Fibroblast of villous mesenchyme (primary cell): ENCODE measurements at regions not wholly inside any gene's neighbourhood (a gene's known extent, or its start where the extent isn't known, plus 50 kb on each side); places are given as distances from the start of the nearest gene placed in this dataset.

Experiments used
- DNase-seq: peaks from one replicate; pipeline ENCODE4 v3.0.0-alpha.2; 2010; ENCODE audit warnings: low read depth
- H3K4me3 ChIP-seq: 2 replicates; pipeline ENCODE4 v1.5.1; 2011; ENCODE audit warnings: low read depth, mild to moderate bottlenecking, low read length
- TF ChIP-seq, protein P1 (sequence below): IDR thresholded peaks from 2 replicates; pipeline ENCODE4 v1.5.1; 2012; ENCODE audit warnings: low read depth, mild to moderate bottlenecking, low read length; ENCODE audit not compliant: insufficient read depth

DNA sequence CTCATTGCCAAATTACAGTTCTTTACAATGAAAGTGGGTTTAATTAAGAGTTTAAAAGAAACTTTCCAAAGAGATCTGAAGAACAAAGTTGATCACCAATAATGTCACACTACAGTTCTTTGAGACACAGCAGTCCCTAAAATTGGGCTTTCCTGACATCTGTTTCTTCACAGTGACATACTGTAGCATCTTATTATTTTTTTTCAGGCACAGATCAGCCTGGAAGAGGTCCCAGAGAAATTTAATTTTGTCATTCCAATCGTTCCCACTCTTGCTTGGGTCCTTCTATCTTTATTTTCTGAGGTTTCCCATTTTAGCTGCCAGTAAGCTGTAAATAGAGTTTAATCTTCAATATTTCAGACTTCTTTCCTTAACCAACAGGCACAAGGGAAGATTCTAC lies 143.1 kb upstream of the FRMPD4 start:
- TF ChIP-seq, protein P1, sequence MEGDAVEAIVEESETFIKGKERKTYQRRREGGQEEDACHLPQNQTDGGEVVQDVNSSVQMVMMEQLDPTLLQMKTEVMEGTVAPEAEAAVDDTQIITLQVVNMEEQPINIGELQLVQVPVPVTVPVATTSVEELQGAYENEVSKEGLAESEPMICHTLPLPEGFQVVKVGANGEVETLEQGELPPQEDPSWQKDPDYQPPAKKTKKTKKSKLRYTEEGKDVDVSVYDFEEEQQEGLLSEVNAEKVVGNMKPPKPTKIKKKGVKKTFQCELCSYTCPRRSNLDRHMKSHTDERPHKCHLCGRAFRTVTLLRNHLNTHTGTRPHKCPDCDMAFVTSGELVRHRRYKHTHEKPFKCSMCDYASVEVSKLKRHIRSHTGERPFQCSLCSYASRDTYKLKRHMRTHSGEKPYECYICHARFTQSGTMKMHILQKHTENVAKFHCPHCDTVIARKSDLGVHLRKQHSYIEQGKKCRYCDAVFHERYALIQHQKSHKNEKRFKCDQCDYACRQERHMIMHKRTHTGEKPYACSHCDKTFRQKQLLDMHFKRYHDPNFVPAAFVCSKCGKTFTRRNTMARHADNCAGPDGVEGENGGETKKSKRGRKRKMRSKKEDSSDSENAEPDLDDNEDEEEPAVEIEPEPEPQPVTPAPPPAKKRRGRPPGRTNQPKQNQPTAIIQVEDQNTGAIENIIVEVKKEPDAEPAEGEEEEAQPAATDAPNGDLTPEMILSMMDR: no peak

DNA sequence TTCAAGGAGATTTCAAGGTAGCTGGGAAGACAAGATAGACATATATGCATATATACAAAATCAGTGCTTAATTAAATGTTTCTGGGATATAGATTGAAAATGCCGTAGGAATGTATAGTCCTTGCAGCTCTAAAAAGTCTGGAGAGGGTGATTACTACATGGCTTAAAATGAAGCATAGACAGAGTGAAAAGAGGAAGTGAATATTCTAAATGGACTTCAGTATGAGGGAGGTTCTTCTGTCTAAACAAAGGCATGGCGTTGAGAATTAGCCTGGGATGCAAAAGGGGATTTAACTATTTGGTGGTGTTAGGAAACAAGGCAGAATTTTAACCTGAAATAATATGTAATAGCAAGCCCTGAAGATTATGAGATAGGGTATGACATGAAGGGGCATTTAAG lies 141.5 kb upstream of the FRMPD4 start:
- DNase-seq: no peak
- TF ChIP-seq, protein P1: no peak
- no peak overlapping the region for H3K4me3 ChIP-seq

More for the DNA sequence above, 143.1 kb upstream of the FRMPD4 start:
- no peak for DNase-seq
- H3K4me3 ChIP-seq: no peak overlapping the region

DNA sequence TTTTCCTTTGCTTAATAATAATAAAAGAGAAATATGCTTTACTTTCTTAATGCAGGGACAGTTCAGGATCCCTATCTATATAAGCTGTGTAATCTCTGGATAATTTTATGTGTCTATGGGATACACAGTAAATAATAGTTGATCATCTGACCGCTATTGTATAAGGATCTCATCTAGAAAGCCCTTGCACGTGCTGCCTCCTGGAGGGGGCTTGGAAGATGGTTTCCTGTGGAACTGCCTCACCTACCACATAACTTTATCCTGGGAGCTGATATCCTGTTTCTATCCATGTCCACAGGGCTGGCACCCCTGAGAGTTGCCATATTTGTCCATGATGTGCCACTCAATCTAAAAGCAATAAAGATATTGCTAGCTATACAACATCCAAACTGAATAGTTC lies 139.3 kb upstream of the FRMPD4 start:
- TF ChIP-seq, protein P1: peak; percentile 23
- peak; percentile 4 for DNase-seq
- no peak overlapping the region for H3K4me3 ChIP-seq

DNA sequence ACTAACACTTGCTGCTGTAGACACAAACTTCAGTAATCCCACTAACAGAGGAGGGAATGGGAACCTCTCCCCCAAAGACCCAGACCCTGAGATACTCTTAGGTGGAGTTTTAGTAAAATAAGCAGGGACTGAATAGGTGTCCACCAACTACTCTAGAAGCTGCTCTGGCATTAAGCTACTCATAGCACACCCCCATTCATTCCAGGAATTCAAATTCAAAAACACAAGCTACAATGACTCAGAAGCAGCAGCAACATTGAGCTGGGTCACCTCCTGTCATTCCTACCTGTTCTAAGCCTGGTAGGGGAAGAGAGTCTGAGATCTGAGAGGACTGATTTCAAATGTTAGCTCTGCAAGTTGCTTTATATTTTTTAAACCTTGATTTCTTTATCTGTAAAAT lies 135.4 kb upstream of the FRMPD4 start:
- TF ChIP-seq, protein P1: no peak
- H3K4me3 ChIP-seq: no peak overlapping the region
- no peak for DNase-seq

DNA sequence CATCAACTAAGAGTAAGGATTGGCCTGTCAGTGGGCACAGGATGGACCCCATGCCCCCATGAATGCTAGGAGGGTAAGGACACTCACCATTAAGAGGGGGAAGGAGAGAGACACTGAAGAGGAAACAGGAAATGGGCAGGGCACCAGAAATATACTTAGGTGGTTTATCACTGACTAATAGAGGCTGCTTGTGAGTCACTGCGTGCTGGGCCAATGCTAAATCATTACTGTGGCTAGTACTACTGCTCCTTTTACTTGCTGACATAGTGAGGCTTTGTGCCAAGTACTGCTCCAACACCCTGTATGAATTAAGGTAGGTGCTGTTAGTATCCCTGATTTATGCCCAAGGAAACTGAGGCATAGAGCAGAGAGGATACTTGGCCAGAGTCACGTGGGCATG lies 130.4 kb upstream of the FRMPD4 start:
- no peak overlapping the region for H3K4me3 ChIP-seq
- peak; percentile 52 for DNase-seq
- TF ChIP-seq, protein P1: no peak

DNA sequence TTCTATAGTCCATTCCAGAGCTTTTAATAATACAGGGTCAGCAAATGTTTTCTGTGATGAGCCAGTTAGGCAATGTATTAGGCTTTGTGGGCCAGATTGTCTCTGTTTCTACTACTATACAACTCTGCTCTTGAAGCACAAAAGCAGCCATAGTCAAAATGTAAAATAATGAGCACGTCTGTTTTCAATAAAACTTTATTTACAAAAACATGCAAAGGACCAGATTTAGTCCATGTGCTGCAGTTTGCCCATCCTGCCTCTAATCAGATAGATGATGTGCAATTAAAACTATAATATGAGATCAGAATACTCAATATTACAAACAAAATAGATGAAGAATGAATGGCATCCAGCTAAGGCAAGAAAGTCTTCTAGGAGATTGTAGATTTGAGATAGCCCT lies 127.8 kb upstream of the FRMPD4 start:
- no peak overlapping the region for H3K4me3 ChIP-seq
- no peak for DNase-seq
- TF ChIP-seq, protein P1: no peak

DNA sequence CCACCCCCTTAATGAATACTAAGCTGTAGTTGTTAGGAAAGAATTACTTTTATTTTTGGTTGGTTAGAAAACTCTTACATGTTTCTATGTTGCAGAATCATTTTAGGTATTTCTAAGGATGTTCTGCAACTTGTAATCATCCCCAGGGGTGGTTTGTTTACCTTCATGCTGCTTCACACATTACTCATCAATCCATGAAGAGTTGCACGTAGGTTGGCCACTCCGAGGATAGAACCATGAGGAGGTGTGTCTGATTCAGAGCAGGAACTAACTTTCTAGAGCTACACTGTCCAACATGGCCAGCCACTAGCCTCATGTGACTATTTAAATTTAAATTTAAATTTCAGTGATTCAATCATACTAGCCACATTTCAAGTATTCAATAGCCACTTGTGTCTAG lies 127.2 kb upstream of the FRMPD4 start:
- TF ChIP-seq, protein P1: no peak
- no peak overlapping the region for H3K4me3 ChIP-seq
- peak; percentile 39 for DNase-seq
